ENCODE measurements at regions not wholly inside any gene's neighbourhood (a gene's known extent, or its start where the extent isn't known, plus 50 kb on each side); places are given as distances from the start of the nearest gene placed in this dataset.
A peak's percentile ranks its signal among the peaks of the same experiment; 100 is the strongest.

- TF ChIP-seq ZNF114 (tag by site-specific recombination; IDR thresholded peaks at IDR 0.05) (no peak), BCL11B (tag by site-specific recombination; IDR thresholded peaks at IDR 0.05; ENCODE audit: low read depth) (no peak), ZNF24 (tag by site-specific recombination; IDR thresholded peaks at IDR 0.05) (no peak), REPIN1 (tag by site-specific recombination; IDR thresholded peaks at IDR 0.05; ENCODE audit: low read depth) (no peak), ZBTB20 (tag by site-specific recombination; IDR thresholded peaks at IDR 0.05) (no peak), ZFP69B (tag by site-specific recombination; IDR thresholded peaks at IDR 0.05) (no peak), ELK4 (IDR thresholded peaks at IDR 0.05; ENCODE audit: borderline replicate concordance, low read depth, low read length) (no peak), ZNF707 (tag by site-specific recombination; IDR thresholded peaks at IDR 0.05) (no peak), GFI1B (tag by site-specific recombination; IDR thresholded peaks at IDR 0.05) (0 out of 2 replicates have a peak, but pooled peaks have one; percentile 50), ZNF561 (tag by site-specific recombination; IDR thresholded peaks at IDR 0.05; ENCODE audit: borderline replicate concordance) (no peak), ZNF223 (tag by site-specific recombination; IDR thresholded peaks at IDR 0.05) (no peak), ZBTB49 (tag by site-specific recombination; IDR thresholded peaks at IDR 0.05; ENCODE audit: low read depth) (no peak), ZIC2 (tag by site-specific recombination; IDR thresholded peaks at IDR 0.05) (no peak), ZFP3 (tag by site-specific recombination; IDR thresholded peaks at IDR 0.05; ENCODE audit: low read depth) (no peak), ZNF416 (tag by site-specific recombination; IDR thresholded peaks at IDR 0.05) (no peak), ZNF10 (tag by site-specific recombination; IDR thresholded peaks at IDR 0.05) (no peak), KLF10 (tag by site-specific recombination; IDR thresholded peaks at IDR 0.05) (no peak; the same call in 1 of the 2 replicates), SCRT1 (tag by site-specific recombination; IDR thresholded peaks at IDR 0.05; ENCODE audit: borderline replicate concordance) (no peak), ZNF629 (tag by site-specific recombination; IDR thresholded peaks at IDR 0.05) (peak; percentile 37; the same call in 1 of the 2 replicates), ZNF654 (tag by site-specific recombination; IDR thresholded peaks at IDR 0.05; ENCODE audit: low read depth) (no peak), ZNF701 (tag by site-specific recombination; IDR thresholded peaks at IDR 0.05) (no peak), ZNF292 (tag by site-specific recombination; IDR thresholded peaks at IDR 0.05; ENCODE audit: borderline replicate concordance, low read depth) (no peak), ZNF274 (IDR thresholded peaks at IDR 0.05; ENCODE audit: low read length) (no peak), ZNF274 (tag by site-specific recombination; IDR thresholded peaks at IDR 0.05; ENCODE audit: borderline replicate concordance) (no peak), ZNF266 (tag by site-specific recombination; IDR thresholded peaks at IDR 0.05; ENCODE audit: low read depth) (no peak), ZNF530 (tag by site-specific recombination; IDR thresholded peaks at IDR 0.05; ENCODE audit: low read depth) (no peak), ZBTB7A (tag by site-specific recombination; IDR thresholded peaks at IDR 0.05; ENCODE audit: low read depth) (no peak), GLI2 (tag by site-specific recombination; IDR thresholded peaks at IDR 0.05; ENCODE audit: borderline replicate concordance, low read depth) (no peak), ZNF48 (tag by site-specific recombination; IDR thresholded peaks at IDR 0.05) (no peak), KLF8 (tag by site-specific recombination; IDR thresholded peaks at IDR 0.05) (no peak)
- TF ChIP-seq, protein P1, sequence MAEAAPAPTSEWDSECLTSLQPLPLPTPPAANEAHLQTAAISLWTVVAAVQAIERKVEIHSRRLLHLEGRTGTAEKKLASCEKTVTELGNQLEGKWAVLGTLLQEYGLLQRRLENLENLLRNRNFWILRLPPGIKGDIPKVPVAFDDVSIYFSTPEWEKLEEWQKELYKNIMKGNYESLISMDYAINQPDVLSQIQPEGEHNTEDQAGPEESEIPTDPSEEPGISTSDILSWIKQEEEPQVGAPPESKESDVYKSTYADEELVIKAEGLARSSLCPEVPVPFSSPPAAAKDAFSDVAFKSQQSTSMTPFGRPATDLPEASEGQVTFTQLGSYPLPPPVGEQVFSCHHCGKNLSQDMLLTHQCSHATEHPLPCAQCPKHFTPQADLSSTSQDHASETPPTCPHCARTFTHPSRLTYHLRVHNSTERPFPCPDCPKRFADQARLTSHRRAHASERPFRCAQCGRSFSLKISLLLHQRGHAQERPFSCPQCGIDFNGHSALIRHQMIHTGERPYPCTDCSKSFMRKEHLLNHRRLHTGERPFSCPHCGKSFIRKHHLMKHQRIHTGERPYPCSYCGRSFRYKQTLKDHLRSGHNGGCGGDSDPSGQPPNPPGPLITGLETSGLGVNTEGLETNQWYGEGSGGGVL (tag by site-specific recombination; IDR thresholded peaks at IDR 0.05), result peak; percentile 88
- TF ChIP-seq, protein P2, sequence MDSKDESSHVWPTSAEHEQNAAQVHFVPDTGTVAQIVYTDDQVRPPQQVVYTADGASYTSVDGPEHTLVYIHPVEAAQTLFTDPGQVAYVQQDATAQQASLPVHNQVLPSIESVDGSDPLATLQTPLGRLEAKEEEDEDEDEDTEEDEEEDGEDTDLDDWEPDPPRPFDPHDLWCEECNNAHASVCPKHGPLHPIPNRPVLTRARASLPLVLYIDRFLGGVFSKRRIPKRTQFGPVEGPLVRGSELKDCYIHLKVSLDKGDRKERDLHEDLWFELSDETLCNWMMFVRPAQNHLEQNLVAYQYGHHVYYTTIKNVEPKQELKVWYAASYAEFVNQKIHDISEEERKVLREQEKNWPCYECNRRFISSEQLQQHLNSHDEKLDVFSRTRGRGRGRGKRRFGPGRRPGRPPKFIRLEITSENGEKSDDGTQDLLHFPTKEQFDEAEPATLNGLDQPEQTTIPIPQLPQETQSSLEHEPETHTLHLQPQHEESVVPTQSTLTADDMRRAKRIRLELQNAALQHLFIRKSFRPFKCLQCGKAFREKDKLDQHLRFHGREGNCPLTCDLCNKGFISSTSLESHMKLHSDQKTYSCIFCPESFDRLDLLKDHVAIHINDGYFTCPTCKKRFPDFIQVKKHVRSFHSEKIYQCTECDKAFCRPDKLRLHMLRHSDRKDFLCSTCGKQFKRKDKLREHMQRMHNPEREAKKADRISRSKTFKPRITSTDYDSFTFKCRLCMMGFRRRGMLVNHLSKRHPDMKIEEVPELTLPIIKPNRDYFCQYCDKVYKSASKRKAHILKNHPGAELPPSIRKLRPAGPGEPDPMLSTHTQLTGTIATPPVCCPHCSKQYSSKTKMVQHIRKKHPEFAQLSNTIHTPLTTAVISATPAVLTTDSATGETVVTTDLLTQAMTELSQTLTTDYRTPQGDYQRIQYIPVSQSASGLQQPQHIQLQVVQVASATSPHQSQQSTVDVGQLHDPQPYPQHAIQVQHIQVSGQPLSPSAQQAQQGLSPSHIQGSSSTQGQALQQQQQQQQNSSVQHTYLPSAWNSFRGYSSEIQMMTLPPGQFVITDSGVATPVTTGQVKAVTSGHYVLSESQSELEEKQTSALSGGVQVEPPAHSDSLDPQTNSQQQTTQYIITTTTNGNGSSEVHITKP (tag by site-specific recombination; IDR thresholded peaks at IDR 0.05), result peak; percentile 31; the same call in 1 of the 2 replicates
Observed at GRCh38 chr5:68544648-68545552, 329.3 kb downstream of the PIK3R1 start (continued).
